Subcutaneous abdominal adipose tissue (tissue), 5 donors: ENCODE measurements at regions not wholly inside any gene's neighbourhood (a gene's known extent, or its start where the extent isn't known, plus 50 kb on each side); places are given as distances from the start of the nearest gene placed in this dataset.
"Not testable (repeated sequence)": the region's sequence is repeated elsewhere in the genome, so short reads cannot be mapped to it uniquely, and the experiment has no call there.

Experiments used
- H3K27ac ChIP-seq: one replicate; pipeline ENCODE4 v1.7.0; 2013; ENCODE audit warnings: low read depth, mild to moderate bottlenecking, inconsistent platforms, low read length, moderate library complexity
- H3K27me3 ChIP-seq, 5 donors: one replicate each; pipeline ENCODE4 v1.7.0; 2013; ENCODE audit warnings: low read length in 5 of 5, inconsistent platforms in 1 of 5; ENCODE audit not compliant: control insufficient read depth in 5 of 5, insufficient read depth in 4 of 5
- H3K36me3 ChIP-seq, 5 donors: one replicate each; pipeline ENCODE4 v1.7.0; 2013; ENCODE audit warnings: low read length in 5 of 5; ENCODE audit not compliant: control insufficient read depth in 5 of 5, insufficient read depth in 5 of 5
- H3K4me1 ChIP-seq, 5 donors: one replicate each; pipeline ENCODE4 v1.7.0; 2013; ENCODE audit warnings: low read length in 5 of 5, mild to moderate bottlenecking in 3 of 5, moderate library complexity in 1 of 5; ENCODE audit not compliant: control insufficient read depth in 5 of 5, insufficient read depth in 5 of 5
- H3K4me3 ChIP-seq, 5 donors: one replicate each; pipeline ENCODE4 v1.7.0; 2013; ENCODE audit warnings: low read length in 5 of 5, low read depth in 1 of 5
- H3K9ac ChIP-seq, 5 donors: one replicate each; pipeline ENCODE4 v1.7.0; 2013; ENCODE audit warnings: low read length in 5 of 5, mild to moderate bottlenecking in 4 of 5, moderate library complexity in 3 of 5
- H3K9me3 ChIP-seq, 5 donors: one replicate each; pipeline ENCODE4 v1.7.0; 2013; ENCODE audit warnings: low read length in 5 of 5; ENCODE audit not compliant: control insufficient read depth in 5 of 5
- donor health status: healthy.
- donor health status: healthy.
- donor health status: healthy.
- donor health status: healthy.
- donor health status: healthy.

DNA sequence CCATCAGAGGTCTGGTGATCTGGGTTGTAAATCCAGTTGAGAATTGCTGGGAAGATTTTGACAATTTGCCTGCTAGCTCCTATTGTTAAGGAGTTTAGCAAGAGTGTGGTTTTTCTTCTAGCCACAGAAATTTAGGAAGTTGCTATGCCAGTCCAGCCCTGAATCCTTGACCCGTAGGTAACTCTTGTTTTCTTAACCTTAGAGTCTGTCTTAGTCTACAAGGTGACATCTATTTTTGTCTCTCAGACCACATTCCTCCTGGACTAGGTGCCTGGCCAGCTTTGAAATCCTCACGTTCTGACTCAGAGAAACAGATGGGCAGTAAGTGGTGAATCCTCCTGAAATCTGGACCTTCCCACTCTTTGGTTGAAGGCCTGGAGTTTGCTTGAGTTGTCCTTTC lies 101.7 kb upstream of the NBPF11 start:
- H3K27me3 ChIP-seq, H3K4me1 ChIP-seq, H3K27ac ChIP-seq, H3K9me3 ChIP-seq, H3K9ac ChIP-seq, H3K36me3 ChIP-seq, H3K4me3 ChIP-seq: not testable (repeated sequence)

DNA sequence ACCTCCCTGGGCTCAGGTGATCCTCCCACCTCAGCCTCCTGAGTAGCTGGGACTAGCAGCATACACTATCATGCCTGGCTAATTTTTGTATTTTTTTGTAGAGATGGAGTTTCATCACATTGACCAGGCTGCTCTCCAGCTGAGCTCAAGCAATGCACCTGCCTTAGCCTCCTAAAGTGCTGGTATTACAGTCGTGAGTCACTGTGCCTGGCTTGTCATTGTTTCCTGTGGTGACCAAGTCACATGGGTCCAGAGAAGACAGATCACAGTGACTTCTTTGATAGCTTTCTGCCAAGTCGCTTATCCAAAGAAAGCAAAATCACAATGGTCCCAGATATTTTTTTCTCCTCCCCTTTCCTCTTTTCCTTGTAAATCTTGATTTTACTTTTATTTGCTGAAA lies 96.7 kb upstream of the NBPF11 start:
- not testable (repeated sequence) for H3K9ac ChIP-seq, H3K9me3 ChIP-seq, H3K36me3 ChIP-seq, H3K4me3 ChIP-seq, H3K27me3 ChIP-seq, H3K27ac ChIP-seq, H3K4me1 ChIP-seq

DNA sequence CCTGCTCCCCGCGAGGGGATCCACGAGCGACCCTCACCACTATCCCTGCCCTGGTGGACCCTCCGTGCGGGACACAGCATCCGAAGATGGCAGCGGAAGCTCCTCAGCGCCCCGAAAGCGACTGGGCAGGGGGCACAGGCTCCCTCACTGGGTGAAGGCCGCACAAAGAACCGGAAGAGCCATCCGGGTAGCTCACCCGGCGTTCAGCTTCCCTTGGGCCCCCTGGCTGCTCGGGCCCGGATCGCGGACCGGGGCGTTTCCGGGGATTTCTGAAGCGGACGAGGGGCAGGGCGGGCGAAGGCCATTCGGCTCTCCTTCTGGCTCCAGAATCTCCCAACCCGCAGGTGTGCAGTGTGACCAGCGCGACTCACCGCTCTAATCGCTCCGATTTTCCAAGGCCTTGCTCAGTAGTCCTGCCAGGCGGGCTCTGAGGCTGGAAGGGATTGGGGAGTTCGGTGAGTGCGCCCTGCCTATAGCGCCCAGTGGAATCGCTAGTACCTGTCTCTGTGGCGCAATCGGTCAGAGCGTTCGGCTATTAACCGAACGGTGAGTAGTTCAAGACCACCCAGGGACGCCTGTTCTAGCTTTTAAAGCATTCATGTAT lies 94.3 kb upstream of the NBPF11 start:
- H3K4me3 ChIP-seq, H3K27ac ChIP-seq, H3K9ac ChIP-seq, H3K27me3 ChIP-seq, H3K9me3 ChIP-seq, H3K4me1 ChIP-seq, H3K36me3 ChIP-seq: not testable (repeated sequence)

- H3K4me1 ChIP-seq, H3K27ac ChIP-seq, H3K9ac ChIP-seq, H3K9me3 ChIP-seq, H3K4me3 ChIP-seq, H3K27me3 ChIP-seq, H3K36me3 ChIP-seq: not testable (repeated sequence)
These were observed 93.8 kb upstream of the NBPF11 start for GRCh38 chr1:148245843-148246242.

DNA sequence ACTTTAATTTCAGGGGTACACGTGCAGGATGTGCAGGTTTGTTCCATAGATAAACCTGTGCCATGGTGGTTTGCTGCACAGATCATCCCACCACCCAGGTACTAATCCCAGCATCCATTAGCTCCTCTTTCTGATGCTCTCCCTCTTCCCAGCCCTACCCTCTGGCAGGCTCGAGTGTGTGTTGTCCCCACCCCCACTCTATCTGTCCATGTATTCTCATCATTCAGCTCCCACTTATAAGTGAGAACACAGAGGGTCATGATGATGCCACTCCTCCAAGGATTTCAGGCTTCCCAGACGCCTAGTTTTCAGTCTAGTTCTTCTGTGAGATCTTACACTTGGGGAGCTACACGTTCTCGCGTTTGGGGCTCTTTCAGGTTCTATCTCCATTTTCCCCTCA lies 93.4 kb upstream of the NBPF11 start:
- not testable (repeated sequence) for H3K27ac ChIP-seq, H3K36me3 ChIP-seq, H3K4me3 ChIP-seq, H3K4me1 ChIP-seq, H3K27me3 ChIP-seq, H3K9ac ChIP-seq, H3K9me3 ChIP-seq

- not testable (repeated sequence) for H3K9ac ChIP-seq, H3K36me3 ChIP-seq
These were observed 81.2 kb upstream of the NBPF11 start for GRCh38 chr1:148233250-148233649.

GRCh38 chr1:148228846-148229245 lies 76.8 kb upstream of the NBPF11 start:
- H3K36me3 ChIP-seq, H3K4me3 ChIP-seq, H3K27ac ChIP-seq, H3K27me3 ChIP-seq, H3K9me3 ChIP-seq, H3K9ac ChIP-seq, H3K4me1 ChIP-seq: not testable (repeated sequence)

More at GRCh38 chr1:148233250-148233649, 81.2 kb upstream of the NBPF11 start:
- H3K27me3 ChIP-seq, H3K4me3 ChIP-seq, H3K4me1 ChIP-seq, H3K27ac ChIP-seq, H3K9me3 ChIP-seq: not testable (repeated sequence)

DNA sequence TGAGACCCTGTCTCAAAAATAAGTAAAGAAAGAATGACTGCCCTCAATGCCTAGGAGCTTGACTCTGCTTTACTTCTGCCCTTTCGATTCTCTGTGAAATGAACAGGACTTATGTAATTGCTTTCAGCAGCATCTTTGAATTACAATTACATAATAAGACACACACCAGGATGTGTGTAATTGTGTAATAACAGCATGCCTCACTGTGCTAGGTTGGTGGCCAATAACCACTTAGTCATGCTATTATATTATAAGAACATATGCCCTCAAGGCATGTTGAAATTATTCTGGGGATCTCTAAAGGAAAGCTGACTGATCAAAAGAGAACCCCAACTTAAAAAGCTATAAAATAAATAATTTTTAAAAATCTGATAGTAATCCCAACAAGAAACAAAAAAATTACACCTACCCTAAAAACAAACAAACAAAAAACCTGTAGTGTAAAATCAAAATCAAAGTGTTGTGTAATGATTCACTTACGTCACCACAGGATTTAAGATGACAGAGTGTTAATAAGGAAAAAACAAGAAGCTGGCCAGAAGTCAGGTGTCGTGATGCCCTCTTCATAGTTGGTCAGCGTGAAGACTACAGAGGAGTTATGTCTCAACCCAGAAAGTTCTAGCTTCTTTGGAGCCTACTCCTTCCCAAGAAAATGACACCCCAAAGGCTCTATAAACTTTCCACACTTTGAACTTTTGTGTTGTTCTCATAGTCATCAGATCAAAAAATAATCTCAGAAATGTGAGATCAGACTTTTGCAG lies 70.5 kb upstream of the NBPF11 start:
- H3K9ac ChIP-seq, H3K4me3 ChIP-seq, H3K27me3 ChIP-seq, H3K27ac ChIP-seq, H3K4me1 ChIP-seq, H3K9me3 ChIP-seq, H3K36me3 ChIP-seq: not testable (repeated sequence)

DNA sequence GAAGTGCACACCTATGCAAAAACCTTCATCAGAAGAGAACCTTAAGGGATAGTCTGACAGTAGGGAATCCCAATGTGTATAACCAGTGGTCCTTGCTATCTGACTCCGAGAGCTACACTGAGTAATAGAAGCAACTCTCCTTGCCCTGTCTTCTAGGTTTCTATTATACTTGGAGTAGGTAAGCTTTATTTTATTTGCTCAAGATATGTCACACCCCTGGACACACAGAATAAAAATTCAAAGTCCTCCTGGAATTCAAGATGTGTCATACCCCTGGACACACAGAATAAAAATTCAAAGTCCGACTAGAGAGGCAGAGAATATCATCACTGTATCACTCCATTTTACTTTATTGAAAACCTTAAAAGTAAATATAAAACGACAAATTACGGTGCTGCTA lies 69.5 kb upstream of the NBPF11 start:
- not testable (repeated sequence) for H3K36me3 ChIP-seq, H3K27me3 ChIP-seq, H3K9ac ChIP-seq, H3K9me3 ChIP-seq, H3K27ac ChIP-seq, H3K4me1 ChIP-seq, H3K4me3 ChIP-seq

DNA sequence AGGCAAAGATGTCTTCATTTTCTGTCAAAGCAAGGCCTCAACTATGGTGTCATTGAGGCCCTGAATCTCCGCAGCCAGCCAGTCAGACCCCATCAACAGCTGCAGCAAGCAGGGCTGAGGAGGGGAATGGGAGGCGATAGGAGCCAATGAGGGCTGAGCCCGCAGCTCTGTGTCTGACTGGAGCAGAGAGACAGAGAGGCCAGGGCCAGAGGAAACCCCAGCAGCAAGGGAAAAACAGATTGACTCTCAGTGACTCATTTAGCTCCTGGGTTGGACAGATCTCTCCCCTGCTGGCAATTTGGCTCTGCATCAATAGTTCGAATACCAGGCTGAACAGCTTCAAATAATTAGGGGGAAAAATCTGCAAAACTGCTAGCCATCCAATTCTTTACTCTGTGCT lies 67.1 kb upstream of the NBPF11 start:
- H3K4me1 ChIP-seq, H3K4me3 ChIP-seq, H3K9ac ChIP-seq, H3K27me3 ChIP-seq, H3K36me3 ChIP-seq, H3K27ac ChIP-seq, H3K9me3 ChIP-seq: not testable (repeated sequence)

GRCh38 chr1:148211191-148211590 lies 59.1 kb upstream of the NBPF11 start:
- not testable (repeated sequence) for H3K4me1 ChIP-seq, H3K36me3 ChIP-seq, H3K4me3 ChIP-seq, H3K9me3 ChIP-seq, H3K27ac ChIP-seq, H3K9ac ChIP-seq, H3K27me3 ChIP-seq
